Upper lobe of left lung (tissue), 4 donors: ENCODE measurements at regions not wholly inside any gene's neighbourhood (a gene's known extent, or its start where the extent isn't known, plus 50 kb on each side); places are given as distances from the start of the nearest gene placed in this dataset.

ENCODE experiments used
- CTCF ChIP-seq, 6 experiments: fragments of 450-650 bp in 4 of 6; fragments of 200-600 bp in 2 of 6; sonication (generic) in 2 of 6; IDR thresholded peaks; one replicate each; pipeline ENCODE4 v1.5.1; 2016 to 2019; ENCODE audit warnings: antibody characterized with exemption in 6 of 6
- EP300 ChIP-seq, 4 donors: sonication (generic); formaldehyde crosslinking; IDR thresholded peaks; one replicate each; pipeline ENCODE4 v1.5.1; 2017; ENCODE audit warnings: antibody characterized with exemption in 4 of 4, control low read depth in 2 of 4

- no peak for TF ChIP-seq EP300 (IDR thresholded peaks at IDR 0.05)
- no peak for TF ChIP-seq CTCF (IDR thresholded peaks at IDR 0.05)
These were observed 84.1 kb upstream of the ARHGEF3 start for GRCh38 chr3:56885879-56886278.
